ENCODE measurements at regions not wholly inside any gene's neighbourhood (a gene's known extent, or its start where the extent isn't known, plus 50 kb on each side); places are given as distances from the start of the nearest gene placed in this dataset.

GRCh38 chr2:173814306-173814705 lies 150.9 kb downstream of the SP3 start:
- Histone ChIP-seq H3K4me3 (ENCODE audit: low read length, poor library complexity, severe bottlenecking) (no peak overlapping the region), H3K9ac (ENCODE audit: low read depth, low read length, poor library complexity, severe bottlenecking) (no peak overlapping the region), H3K9me2 (replicated peaks; ENCODE audit: low read depth, low read length) (no peaks in the 10 kb centered on the region), H4K20me1 (ENCODE audit: insufficient read depth, low read length, poor library complexity, severe bottlenecking) (no peaks in the 10 kb centered on the region), H3F3A (ENCODE audit: low read depth) (no peaks in the 10 kb centered on the region), H3K4me2 (ENCODE audit: low read depth, low read length, poor library complexity, severe bottlenecking) (no peak overlapping the region), H2AFZ (ENCODE audit: low read length) (no peak overlapping the region), H3K79me2 (ENCODE audit: insufficient read depth, low read length) (no peaks in the 10 kb centered on the region), H3K9me3 (ENCODE audit: insufficient read depth, low read depth, low read length) (no peaks in the 10 kb centered on the region), H3K4me1 (ENCODE audit: insufficient read depth, low read length, poor library complexity, severe bottlenecking) (no peaks in the 10 kb centered on the region), H3K36me3 (ENCODE audit: insufficient read depth, low read length) (no peaks in the 10 kb centered on the region), H3K27me3 (ENCODE audit: insufficient read depth, low read length, poor library complexity, severe bottlenecking) (no peaks in the 10 kb centered on the region)
- TF ChIP-seq CTCF (conservative IDR thresholded peaks at IDR 0.05; ENCODE audit: low read length) = no peak
- TF ChIP-seq EZH2phosphoT487 (IDR thresholded peaks at IDR 0.05; ENCODE audit: borderline replicate concordance) = no peak

- H3K79me2 ChIP-seq (ENCODE audit: insufficient read depth, low read length) = no peaks in the 10 kb centered on the region
- H3K4me2 ChIP-seq (ENCODE audit: low read depth, low read length, poor library complexity, severe bottlenecking) = no peak overlapping the region
- H4K20me1 ChIP-seq (ENCODE audit: insufficient read depth, low read length, poor library complexity, severe bottlenecking) = no peaks in the 10 kb centered on the region
- H3K9ac ChIP-seq (ENCODE audit: low read depth, low read length, poor library complexity, severe bottlenecking) = no peak overlapping the region
- H3K4me3 ChIP-seq (ENCODE audit: low read length, poor library complexity, severe bottlenecking) = no peak overlapping the region
- no peaks in the 10 kb centered on the region for H3K27me3 ChIP-seq (ENCODE audit: insufficient read depth, low read length, poor library complexity, severe bottlenecking)
- H3K9me3 ChIP-seq (ENCODE audit: insufficient read depth, low read depth, low read length) = no peaks in the 10 kb centered on the region
- H2AFZ ChIP-seq (ENCODE audit: low read length) = no peak overlapping the region
- H3K4me1 ChIP-seq (ENCODE audit: insufficient read depth, low read length, poor library complexity, severe bottlenecking) = no peaks in the 10 kb centered on the region
- TF ChIP-seq EZH2phosphoT487 (IDR thresholded peaks at IDR 0.05; ENCODE audit: borderline replicate concordance) (no peak), CTCF (conservative IDR thresholded peaks at IDR 0.05; ENCODE audit: low read length) (no peak)
- H3F3A ChIP-seq (ENCODE audit: low read depth) = no peaks in the 10 kb centered on the region
- no peaks in the 10 kb centered on the region for H3K36me3 ChIP-seq (ENCODE audit: insufficient read depth, low read length)
- H3K9me2 ChIP-seq (replicated peaks; ENCODE audit: low read depth, low read length) = no peaks in the 10 kb centered on the region
Observed at GRCh38 chr2:173815772-173816171, 149.4 kb downstream of the SP3 start.

GRCh38 chr2:173817582-173817981 lies 147.6 kb downstream of the SP3 start:
- TF ChIP-seq CTCF (conservative IDR thresholded peaks at IDR 0.05; ENCODE audit: low read length) (no peak), EZH2phosphoT487 (IDR thresholded peaks at IDR 0.05; ENCODE audit: borderline replicate concordance) (no peak)
- Histone ChIP-seq H3K4me1 (ENCODE audit: insufficient read depth, low read length, poor library complexity, severe bottlenecking) (no peaks in the 10 kb centered on the region), H2AFZ (ENCODE audit: low read length) (no peak overlapping the region), H3K79me2 (ENCODE audit: insufficient read depth, low read length) (no peaks in the 10 kb centered on the region), H3K4me3 (ENCODE audit: low read length, poor library complexity, severe bottlenecking) (no peak overlapping the region), H3K36me3 (ENCODE audit: insufficient read depth, low read length) (no peaks in the 10 kb centered on the region), H3K9me2 (replicated peaks; ENCODE audit: low read depth, low read length) (no peaks in the 10 kb centered on the region), H3K9ac (ENCODE audit: low read depth, low read length, poor library complexity, severe bottlenecking) (no peak overlapping the region), H3F3A (ENCODE audit: low read depth) (no peaks in the 10 kb centered on the region), H4K20me1 (ENCODE audit: insufficient read depth, low read length, poor library complexity, severe bottlenecking) (no peaks in the 10 kb centered on the region), H3K9me3 (ENCODE audit: insufficient read depth, low read depth, low read length) (no peaks in the 10 kb centered on the region), H3K4me2 (ENCODE audit: low read depth, low read length, poor library complexity, severe bottlenecking) (no peak overlapping the region), H3K27me3 (ENCODE audit: insufficient read depth, low read length, poor library complexity, severe bottlenecking) (no peaks in the 10 kb centered on the region)
